ENCODE measurements at regions not wholly inside any gene's neighbourhood (a gene's known extent, or its start where the extent isn't known, plus 50 kb on each side); places are given as distances from the start of the nearest gene placed in this dataset.

DNA sequence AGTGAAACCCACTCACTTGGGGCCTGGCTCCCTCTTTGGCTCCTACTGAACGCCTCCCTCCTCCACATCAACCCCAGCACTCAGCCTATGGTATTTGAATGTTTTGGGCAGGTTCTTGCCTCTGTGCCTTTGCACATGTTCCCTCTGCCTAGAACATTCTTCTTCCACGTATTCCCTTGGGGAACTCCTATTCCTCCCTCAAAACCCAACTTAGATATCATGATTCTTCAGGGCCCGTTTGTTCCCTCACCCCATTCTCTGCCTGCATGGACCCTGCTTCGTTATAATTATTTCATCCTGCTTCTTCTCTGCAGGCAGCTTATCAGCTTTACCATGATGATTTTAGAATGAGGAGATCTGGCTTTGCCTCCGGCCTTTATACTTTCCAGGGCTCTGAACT lies 215.0 kb upstream of the IER5L start:
- WGBS (ENCODE audit: insufficient coverage, low coverage, low lambda C conversion rate, missing lambda C conversion rate): 70% methylated on average over 3 of the region's 5 CpGs
- ATAC-seq (no peak), DNase-seq (no peak)
- Histone ChIP-seq H3K9me3 (no peaks in the 10 kb centered on the region), H3K36me3 (no peaks in the 10 kb centered on the region), H3K27ac (no peak overlapping the region), H3K4me3 (no peak overlapping the region), H3K27me3 (no peaks in the 10 kb centered on the region), H3K4me1 (no peaks in the 10 kb centered on the region)
- TF ChIP-seq, protein P1, sequence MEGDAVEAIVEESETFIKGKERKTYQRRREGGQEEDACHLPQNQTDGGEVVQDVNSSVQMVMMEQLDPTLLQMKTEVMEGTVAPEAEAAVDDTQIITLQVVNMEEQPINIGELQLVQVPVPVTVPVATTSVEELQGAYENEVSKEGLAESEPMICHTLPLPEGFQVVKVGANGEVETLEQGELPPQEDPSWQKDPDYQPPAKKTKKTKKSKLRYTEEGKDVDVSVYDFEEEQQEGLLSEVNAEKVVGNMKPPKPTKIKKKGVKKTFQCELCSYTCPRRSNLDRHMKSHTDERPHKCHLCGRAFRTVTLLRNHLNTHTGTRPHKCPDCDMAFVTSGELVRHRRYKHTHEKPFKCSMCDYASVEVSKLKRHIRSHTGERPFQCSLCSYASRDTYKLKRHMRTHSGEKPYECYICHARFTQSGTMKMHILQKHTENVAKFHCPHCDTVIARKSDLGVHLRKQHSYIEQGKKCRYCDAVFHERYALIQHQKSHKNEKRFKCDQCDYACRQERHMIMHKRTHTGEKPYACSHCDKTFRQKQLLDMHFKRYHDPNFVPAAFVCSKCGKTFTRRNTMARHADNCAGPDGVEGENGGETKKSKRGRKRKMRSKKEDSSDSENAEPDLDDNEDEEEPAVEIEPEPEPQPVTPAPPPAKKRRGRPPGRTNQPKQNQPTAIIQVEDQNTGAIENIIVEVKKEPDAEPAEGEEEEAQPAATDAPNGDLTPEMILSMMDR (IDR thresholded peaks at IDR 0.05): no peak
- no peak for TF ChIP-seq POLR2A (IDR thresholded peaks at IDR 0.05)
- intact Hi-C loops (cut with DNase I): no loop called here

- H3K4me3 ChIP-seq: no peak overlapping the region
- H3K4me1 ChIP-seq: no peaks in the 10 kb centered on the region
- no peak overlapping the region for H3K27ac ChIP-seq
- intact Hi-C loops (cut with DNase I): no loop called here
- H3K27me3 ChIP-seq: no peaks in the 10 kb centered on the region
- no peaks in the 10 kb centered on the region for H3K9me3 ChIP-seq
- TF ChIP-seq, protein P1 (IDR thresholded peaks at IDR 0.05): no peak
- TF ChIP-seq POLR2A (IDR thresholded peaks at IDR 0.05): no peak
- DNase-seq (no peak), ATAC-seq (no peak)
- WGBS (ENCODE audit: insufficient coverage, low coverage, low lambda C conversion rate, missing lambda C conversion rate): 71% methylated on average over 5 of the region's 12 CpGs
- H3K36me3 ChIP-seq: no peaks in the 10 kb centered on the region
Measured at GRCh38 chr9:129392093-129392541, 214.1 kb upstream of the IER5L start.

- Histone ChIP-seq H3K4me1 (no peaks in the 10 kb centered on the region), H3K27ac (no peak overlapping the region), H3K36me3 (no peaks in the 10 kb centered on the region), H3K27me3 (no peaks in the 10 kb centered on the region), H3K9me3 (no peaks in the 10 kb centered on the region), H3K4me3 (no peak overlapping the region)
- no peak for TF ChIP-seq POLR2A (IDR thresholded peaks at IDR 0.05)
- TF ChIP-seq, protein P1 (IDR thresholded peaks at IDR 0.05): no peak
- 85% methylated on average over 4 of the region's 12 CpGs for WGBS (ENCODE audit: insufficient coverage, low coverage, low lambda C conversion rate, missing lambda C conversion rate)
- intact Hi-C loops (cut with DNase I): no loop called here
- ATAC-seq (no peak), DNase-seq (no peak)
Measured at GRCh38 chr9:129391221-129391661, 213.2 kb upstream of the IER5L start.

- no peak overlapping the region for H3K4me3 ChIP-seq
- no peaks in the 10 kb centered on the region for H3K9me3 ChIP-seq
- H3K27me3 ChIP-seq: no peaks in the 10 kb centered on the region
- H3K36me3 ChIP-seq: no peaks in the 10 kb centered on the region
- 79% methylated on average over 3 of the region's 3 CpGs for WGBS (ENCODE audit: insufficient coverage, low coverage, low lambda C conversion rate, missing lambda C conversion rate)
- intact Hi-C loops (cut with DNase I): no loop called here
- no peak for DNase-seq
- H3K27ac ChIP-seq: no peak overlapping the region
- no peak for ATAC-seq
- TF ChIP-seq POLR2A (IDR thresholded peaks at IDR 0.05): no peak
- TF ChIP-seq, protein P1 (IDR thresholded peaks at IDR 0.05): no peak
- no peaks in the 10 kb centered on the region for H3K4me1 ChIP-seq
Measured at GRCh38 chr9:129390541-129390940, 212.5 kb upstream of the IER5L start.

- Histone ChIP-seq H3K4me1 (peaks cover 0 to 4% (median 2%) of the 10 kb centered on the region in 4 donors), H3K9me3 (no peaks in the 10 kb centered on the region), H3K36me3 (no peaks in the 10 kb centered on the region), H3K27me3 (no peaks in the 10 kb centered on the region), H3K27ac (no peak overlapping the region), H3K4me3 (no peak overlapping the region)
- TF ChIP-seq, protein P1 (IDR thresholded peaks at IDR 0.05): no peak
- no peak for TF ChIP-seq POLR2A (IDR thresholded peaks at IDR 0.05)
- intact Hi-C loops (cut with DNase I): no loop called here
- WGBS (ENCODE audit: insufficient coverage, low coverage, low lambda C conversion rate, missing lambda C conversion rate): 11% methylated on average over 3 of the region's 3 CpGs
- ATAC-seq: no peak
- DNase-seq: no peak
Measured at GRCh38 chr9:129387822-129388221, 209.8 kb upstream of the IER5L start.
